Astrocyte of the hippocampus (primary cell): ENCODE measurements at regions not wholly inside any gene's neighbourhood (a gene's known extent, or its start where the extent isn't known, plus 50 kb on each side); places are given as distances from the start of the nearest gene placed in this dataset.

Source experiments
- DNase-seq: peaks from one replicate; pipeline ENCODE4 v3.0.0; 2011; ENCODE audit warnings: low read depth, low spot score

DNA sequence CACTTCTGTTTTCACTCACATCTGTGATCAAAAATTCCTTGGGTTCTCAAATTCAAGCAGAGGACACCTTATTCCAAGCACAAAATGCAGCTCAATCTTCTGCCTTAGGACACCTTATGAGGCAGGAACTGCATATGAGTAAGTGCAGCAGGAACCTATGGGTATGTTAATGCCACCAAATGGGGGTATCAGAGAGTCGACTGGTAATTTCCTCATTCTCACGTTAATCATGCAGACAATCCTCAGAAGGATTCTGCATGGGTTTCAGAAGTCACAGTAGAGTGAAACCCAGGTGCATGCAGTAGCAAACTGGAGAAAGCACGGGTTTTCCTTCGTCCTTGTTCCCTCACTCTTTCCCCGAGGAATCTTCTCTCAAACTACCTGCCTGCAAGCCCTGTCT, 452.8 kb downstream of the CBLN2 start:
- no peak for DNase-seq

GRCh38 chr18:72089432-72089831, 454.7 kb downstream of the CBLN2 start:
- DNase-seq = no peak

DNA sequence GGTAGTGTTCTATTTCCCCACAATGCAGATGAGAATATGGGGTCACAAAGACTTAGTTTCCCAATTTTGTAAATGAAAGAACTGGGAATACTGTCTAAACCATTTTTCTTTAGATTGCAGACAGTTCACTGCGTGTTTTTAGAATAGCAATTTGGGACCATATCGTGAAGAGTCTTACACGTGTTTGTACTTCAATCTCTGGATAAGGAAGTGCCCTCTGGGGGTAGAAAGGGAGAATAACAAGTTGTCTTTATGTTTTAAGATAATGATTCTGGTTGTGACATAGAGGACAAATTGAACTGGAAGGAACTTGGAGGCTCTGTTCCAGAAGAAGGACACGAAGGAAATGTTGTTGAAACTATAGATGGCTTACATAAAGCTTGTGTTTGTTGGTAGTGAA, 457.7 kb downstream of the CBLN2 start:
- peak; percentile 7 for DNase-seq

DNA sequence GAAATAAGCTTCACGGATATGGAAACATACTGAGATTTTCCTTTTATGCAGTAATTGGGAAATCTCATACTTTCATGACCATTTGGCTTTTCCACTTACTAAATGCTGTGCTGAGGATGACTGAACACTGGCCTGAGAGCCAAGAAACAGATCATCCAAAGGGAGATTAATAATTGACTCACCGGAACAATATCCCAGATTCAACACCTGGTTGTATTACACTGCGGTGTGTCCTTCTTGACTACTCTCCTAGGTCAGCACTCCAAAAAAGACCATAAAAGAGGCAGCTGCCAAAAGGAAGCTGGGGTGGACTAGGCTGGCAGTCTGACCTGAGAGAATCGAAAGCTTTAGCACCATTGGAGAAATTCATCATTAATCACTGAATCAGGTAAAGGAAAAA, 469.1 kb downstream of the CBLN2 start:
- no peak for DNase-seq

- no peak for DNase-seq
Measured at GRCh38 chr18:72063001-72063400, 481.1 kb downstream of the CBLN2 start.

- DNase-seq = no peak
Measured at GRCh38 chr18:72058851-72059250, 485.3 kb downstream of the CBLN2 start.

GRCh38 chr18:72056171-72056570, 488.0 kb downstream of the CBLN2 start:
- DNase-seq = no peak

GRCh38 chr18:72041313-72042032, 502.7 kb downstream of the CBLN2 start:
- DNase-seq = no peak

DNA sequence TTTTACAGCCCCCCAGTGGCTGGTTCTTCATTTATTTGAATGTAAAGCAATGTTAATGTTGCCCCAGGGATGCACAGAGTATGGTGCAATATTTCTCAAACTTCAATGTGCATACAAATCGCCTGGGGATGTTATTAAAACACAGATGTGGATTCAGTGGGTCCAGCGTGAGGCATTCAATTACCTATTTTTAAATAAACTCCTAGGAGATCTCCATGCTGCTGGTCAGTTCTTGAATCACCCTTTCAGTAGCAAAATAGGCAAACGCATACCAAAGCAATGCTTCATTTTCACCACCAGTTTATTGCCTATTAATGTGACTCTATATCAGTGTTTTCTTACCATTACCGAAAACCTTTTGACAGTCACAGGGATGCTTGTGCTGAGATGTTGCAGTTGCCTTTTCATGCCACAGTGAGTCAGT, 530.7 kb downstream of the CBLN2 start:
- DNase-seq = peak; percentile 28

DNA sequence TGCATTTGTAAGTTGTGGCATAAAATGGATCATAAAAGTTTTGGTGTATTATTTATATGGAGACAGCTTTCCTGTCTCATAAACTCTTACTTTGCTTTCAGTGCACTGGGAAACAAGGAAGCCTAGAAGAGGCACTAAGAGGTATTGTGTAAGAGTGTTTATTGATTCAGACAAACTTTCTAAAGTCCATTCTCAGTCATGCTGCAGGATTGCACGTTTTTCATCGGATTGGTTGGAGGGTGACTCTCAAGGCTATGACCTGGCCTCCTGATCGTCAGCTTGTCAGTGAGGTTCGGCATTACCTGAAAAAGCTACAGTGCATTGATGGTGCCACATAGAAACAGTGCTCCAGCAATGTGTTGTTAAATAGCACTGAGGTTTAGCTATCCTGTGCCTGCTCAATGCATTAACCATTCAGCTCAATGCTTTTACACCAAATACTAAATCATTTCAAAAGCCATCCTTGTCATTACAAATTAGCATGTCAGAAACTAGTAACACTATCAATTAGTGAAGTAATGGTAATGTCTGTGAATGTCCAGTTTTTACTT, 545.5 kb downstream of the CBLN2 start:
- no peak for DNase-seq

- DNase-seq = no peak
Measured at GRCh38 chr18:71995904-71996465, 548.2 kb downstream of the CBLN2 start.

- DNase-seq = no peak
Measured at GRCh38 chr18:71994273-71994672, 549.9 kb downstream of the CBLN2 start.

- no peak for DNase-seq
Measured at GRCh38 chr18:71989616-71990015, 554.5 kb downstream of the CBLN2 start.

GRCh38 chr18:71986351-71987050, 557.6 kb downstream of the CBLN2 start:
- no peak for DNase-seq

GRCh38 chr18:71976744-71977143, 567.4 kb downstream of the CBLN2 start:
- no peak for DNase-seq

DNA sequence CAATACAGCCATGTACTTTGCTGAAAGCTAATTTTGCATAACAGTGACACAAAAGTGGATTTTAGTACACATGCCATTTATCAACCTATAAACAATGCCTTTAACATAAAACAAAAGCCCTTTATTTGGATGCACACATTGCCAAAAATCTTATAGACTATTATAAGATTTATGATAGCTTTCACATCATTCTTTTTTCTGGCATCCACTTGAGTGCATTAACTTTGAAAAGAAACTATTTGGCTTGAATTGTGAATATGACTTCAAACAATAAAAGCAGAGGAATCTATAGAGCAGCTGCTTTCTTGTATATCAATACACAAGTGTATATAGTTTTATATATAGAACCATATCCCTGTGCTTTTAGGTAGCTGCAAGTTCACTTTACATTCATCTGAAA, 577.4 kb downstream of the CBLN2 start:
- no peak for DNase-seq

GRCh38 chr18:71958605-71959004, 585.5 kb downstream of the CBLN2 start:
- DNase-seq = no peak

DNA sequence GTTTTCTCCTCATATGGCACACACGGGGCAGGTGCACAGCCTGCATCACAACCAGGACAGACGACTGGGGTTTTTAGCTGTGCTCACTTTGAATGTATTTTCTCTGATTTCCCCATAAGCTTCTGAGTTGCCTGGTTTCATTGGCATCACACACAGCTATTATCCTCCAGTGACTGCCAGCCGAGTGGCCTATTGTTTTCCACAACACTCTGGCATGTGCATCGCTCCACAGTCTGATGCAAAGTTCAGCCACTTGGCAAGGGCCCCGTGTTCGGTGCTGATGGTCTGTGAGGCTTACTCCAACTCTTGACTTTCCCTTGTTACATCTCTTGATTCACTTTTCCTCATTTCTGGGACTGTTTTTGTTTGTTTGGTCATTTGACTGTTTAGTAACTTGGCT, 593.1 kb downstream of the CBLN2 start:
- DNase-seq = no peak

DNA sequence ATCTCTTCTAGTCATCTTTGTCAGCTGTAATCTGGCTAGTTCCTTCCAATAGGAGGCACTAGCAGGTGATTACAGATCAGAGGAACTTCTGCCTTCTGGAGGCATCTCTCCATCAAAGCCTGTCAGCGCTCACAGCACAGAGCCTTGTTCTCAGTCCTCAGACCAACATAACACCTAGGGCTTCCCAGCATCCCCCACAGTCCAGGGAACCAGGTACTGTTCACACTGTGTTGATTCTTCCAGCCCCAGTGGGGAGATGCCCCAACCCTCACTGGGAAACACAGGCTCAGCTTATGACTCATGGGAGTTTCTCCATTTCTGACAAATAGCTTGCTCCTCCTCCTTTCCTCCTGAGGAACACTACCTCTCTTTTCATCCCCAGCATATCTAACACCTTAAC, 601.7 kb downstream of the CBLN2 start:
- no peak for DNase-seq

- no peak for DNase-seq
Measured at GRCh38 chr18:71939483-71939882, 604.7 kb downstream of the CBLN2 start.

DNA sequence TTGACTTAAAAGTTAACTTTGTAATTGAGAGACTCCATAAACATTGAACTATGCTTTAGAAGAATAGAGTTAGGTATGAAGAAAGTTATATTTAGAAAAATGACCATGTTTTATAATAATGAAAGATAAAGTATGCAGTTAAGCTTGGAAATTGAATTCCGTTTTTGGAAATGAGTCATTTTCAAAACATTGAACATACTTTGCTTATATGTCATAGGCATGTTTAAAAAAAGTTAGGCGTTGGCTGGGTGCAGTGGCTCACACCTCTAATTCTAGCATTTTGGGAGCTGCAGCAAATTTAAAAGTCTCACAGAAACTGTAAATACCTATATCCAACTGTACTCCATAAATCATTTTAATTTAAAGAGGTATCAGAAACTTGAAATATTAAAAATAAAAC, 607.4 kb downstream of the CBLN2 start:
- no peak for DNase-seq

GRCh38 chr18:71919211-71919610, 624.9 kb downstream of the CBLN2 start:
- no peak for DNase-seq

DNA sequence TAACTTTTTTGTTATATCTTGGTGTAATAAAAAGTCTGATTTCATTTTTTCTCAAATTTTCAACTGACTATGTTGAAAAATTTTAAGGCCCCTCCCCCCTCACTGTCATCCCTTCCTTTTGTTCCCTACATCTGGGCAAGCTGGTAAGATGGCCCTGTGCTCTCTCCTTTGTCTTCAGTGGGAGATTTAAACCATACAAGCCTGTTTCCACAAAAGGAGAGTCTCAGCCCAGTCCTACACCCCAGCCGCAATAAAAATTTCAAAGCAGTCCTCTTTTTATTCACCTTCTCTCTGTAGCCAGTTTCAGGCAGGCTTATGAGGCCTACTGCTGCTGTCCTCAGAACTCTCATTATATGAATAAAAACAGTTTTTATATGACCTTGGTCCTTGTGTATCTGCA, 630.5 kb downstream of the CBLN2 start:
- no peak for DNase-seq
